Femur (tissue), 1 donor: ENCODE measurements at regions not wholly inside any gene's neighbourhood (a gene's known extent, or its start where the extent isn't known, plus 50 kb on each side); places are given as distances from the start of the nearest gene placed in this dataset.
A peak's percentile ranks its signal among the peaks of the same experiment; 100 is the strongest.
"Not testable (repeated sequence)": the region's sequence is repeated elsewhere in the genome, so short reads cannot be mapped to it uniquely, and the experiment has no call there.

Source experiments
- DNase-seq: peaks from one replicate; pipeline ENCODE4 v3.0.0-alpha.2; 2017

- DNase-seq, result no peak
Measured at GRCh38 chr3:34396288-34396687, 597.9 kb downstream of the PDCD6IP start.

GRCh38 chr3:34396956-34397355 is 598.5 kb downstream of the PDCD6IP start:
- no peak for DNase-seq

GRCh38 chr3:34399401-34399800 is 601.0 kb downstream of the PDCD6IP start:
- DNase-seq, result no peak

- no peak for DNase-seq
Measured at GRCh38 chr3:34405159-34405558, 606.7 kb downstream of the PDCD6IP start.

- no peak for DNase-seq
Measured at GRCh38 chr3:34407281-34407680, 608.9 kb downstream of the PDCD6IP start.

- no peak for DNase-seq
Measured at GRCh38 chr3:34408088-34408487, 609.7 kb downstream of the PDCD6IP start.

- no peak for DNase-seq
Measured at GRCh38 chr3:34411596-34411995, 613.2 kb downstream of the PDCD6IP start.

GRCh38 chr3:34419801-34420200 is 621.4 kb downstream of the PDCD6IP start:
- no peak for DNase-seq

- no peak for DNase-seq
Measured at GRCh38 chr3:34421762-34422161, 623.3 kb downstream of the PDCD6IP start.

GRCh38 chr3:34439796-34440195 is 641.4 kb downstream of the PDCD6IP start:
- no peak for DNase-seq

- DNase-seq, result no peak
Measured at GRCh38 chr3:34444137-34444536, 645.7 kb downstream of the PDCD6IP start.

GRCh38 chr3:34449305-34449704 is 650.9 kb downstream of the PDCD6IP start:
- DNase-seq, result no peak

GRCh38 chr3:34463414-34463813 is 665.0 kb downstream of the PDCD6IP start:
- no peak for DNase-seq

GRCh38 chr3:34464646-34465045 is 666.2 kb downstream of the PDCD6IP start:
- DNase-seq, result no peak

GRCh38 chr3:34475851-34476250 is 677.4 kb downstream of the PDCD6IP start:
- no peak for DNase-seq

- DNase-seq, result no peak
Measured at GRCh38 chr3:34483311-34483887, 685.0 kb downstream of the PDCD6IP start.

GRCh38 chr3:34504366-34504765 is 705.9 kb downstream of the PDCD6IP start:
- DNase-seq, result no peak

- no peak for DNase-seq
Measured at GRCh38 chr3:34504775-34505174, 706.3 kb downstream of the PDCD6IP start.

- DNase-seq, result no peak
Measured at GRCh38 chr3:34508732-34509131, 710.3 kb downstream of the PDCD6IP start.

GRCh38 chr3:34511891-34512290 is 713.5 kb downstream of the PDCD6IP start:
- DNase-seq, result no peak

GRCh38 chr3:34519008-34519407 is 720.6 kb downstream of the PDCD6IP start:
- not testable (repeated sequence) for DNase-seq

- DNase-seq, result no peak
Measured at GRCh38 chr3:34531156-34531555, 732.7 kb downstream of the PDCD6IP start.

- peak; percentile 37 for DNase-seq
Measured at GRCh38 chr3:34533451-34533850, 735.0 kb downstream of the PDCD6IP start.

- DNase-seq, result no peak
Measured at GRCh38 chr3:34534013-34534412, 735.6 kb downstream of the PDCD6IP start.

GRCh38 chr3:34544136-34544535 is 745.7 kb downstream of the PDCD6IP start:
- no peak for DNase-seq
